SK-N-MC (cell line): ENCODE measurements at regions not wholly inside any gene's neighbourhood (a gene's known extent, or its start where the extent isn't known, plus 50 kb on each side); places are given as distances from the start of the nearest gene placed in this dataset.

ENCODE experiments used
- EZH2 ChIP-seq: fragments of 200-600 bp; sonication (generic); IDR thresholded peaks from one replicate; pipeline ENCODE4 v1.6.1; 2017; ENCODE audit warnings: antibody characterized with exemption
- POLR2AphosphoS5 ChIP-seq: IDR thresholded peaks from 2 replicates; pipeline ENCODE4 v1.6.1; 2012; ENCODE audit warnings: mild to moderate bottlenecking, low read depth, low read length, borderline replicate concordance

- TF ChIP-seq POLR2AphosphoS5 = no peak
- no peak for TF ChIP-seq EZH2
Measured at GRCh38 chr4:137430171-137430570, 102.1 kb downstream of the PCDH18 start.
